ENCODE measurements at regions not wholly inside any gene's neighbourhood (a gene's known extent, or its start where the extent isn't known, plus 50 kb on each side); places are given as distances from the start of the nearest gene placed in this dataset.

DNA sequence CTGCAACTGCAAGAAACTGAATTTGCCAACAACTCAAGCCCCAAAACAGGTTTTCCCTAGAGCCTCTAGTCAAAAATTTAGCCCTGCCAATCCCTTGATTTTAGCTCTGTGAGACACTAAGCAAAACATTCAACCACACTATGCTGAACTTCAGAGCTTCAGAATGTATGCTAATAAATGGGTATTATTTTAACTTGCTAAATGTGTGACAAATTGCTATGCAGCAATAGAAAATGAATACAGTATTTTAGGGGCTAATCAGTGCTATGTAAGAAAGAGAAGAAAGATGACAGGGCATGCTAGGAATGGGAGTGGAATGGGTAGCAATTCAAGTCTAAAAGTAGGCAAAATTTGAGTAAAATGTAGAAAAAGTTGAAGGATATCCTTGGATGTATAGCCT, 223.9 kb upstream of the NOL4 start:
- Histone ChIP-seq H3K4me3 (ENCODE audit: low read length in 2 of 2) (no peak overlapping the region), H3K4me1 (ENCODE audit: control insufficient read depth in 2 of 2, insufficient read depth in 1 of 2, low read depth in 1 of 2, low read length in 2 of 2) (no peaks in the 10 kb centered on the region), H3K4me2 (ENCODE audit: insufficient read depth, low read length, poor library complexity, severe bottlenecking) (no peak overlapping the region), H2AFZ (ENCODE audit: low read length) (no peak overlapping the region), H2BK12ac (ENCODE audit: low read length) (no peak overlapping the region), H3K9me3 (replicated peaks in 1 of 2; ENCODE audit: control insufficient read depth in 2 of 2, insufficient read depth in 1 of 2, low read depth in 1 of 2, low read length in 2 of 2) (no peaks in the 10 kb centered on the region), H3K18ac (ENCODE audit: low read length) (no peak overlapping the region), H3K4ac (ENCODE audit: low read length) (no peak overlapping the region), H3K79me1 (ENCODE audit: low read depth, low read length) (no peaks in the 10 kb centered on the region), H2BK120ac (ENCODE audit: low read depth, low read length) (no peak overlapping the region), H4K8ac (ENCODE audit: low read depth, low read length) (no peak overlapping the region), H3K27me3 (ENCODE audit: control insufficient read depth in 3 of 3, insufficient read depth in 3 of 3, low read depth in 1 of 3, low read length in 3 of 3) (no peaks in the 10 kb centered on the region), H3K14ac (ENCODE audit: low read length) (no peak overlapping the region), H4K91ac (ENCODE audit: low read depth, low read length, poor library complexity) (no peak overlapping the region), H3K27ac (replicated peaks; ENCODE audit: low read length) (no peak overlapping the region), H2BK15ac (ENCODE audit: low read length) (no peak overlapping the region), H3K9ac (ENCODE audit: low read depth, low read length, poor library complexity) (no peak overlapping the region), H2BK5ac (ENCODE audit: low read length) (no peak overlapping the region), H3K36me3 (replicated peaks in 1 of 2; ENCODE audit: control insufficient read depth in 2 of 2, insufficient read depth in 2 of 2, low read length in 2 of 2) (no peaks in the 10 kb centered on the region), H3K23ac (ENCODE audit: low read depth, low read length, poor library complexity) (no peak overlapping the region), H2AK5ac (ENCODE audit: low read depth, low read length) (no peak overlapping the region)
- DNase-seq (ENCODE audit: low spot score): no peak

DNA sequence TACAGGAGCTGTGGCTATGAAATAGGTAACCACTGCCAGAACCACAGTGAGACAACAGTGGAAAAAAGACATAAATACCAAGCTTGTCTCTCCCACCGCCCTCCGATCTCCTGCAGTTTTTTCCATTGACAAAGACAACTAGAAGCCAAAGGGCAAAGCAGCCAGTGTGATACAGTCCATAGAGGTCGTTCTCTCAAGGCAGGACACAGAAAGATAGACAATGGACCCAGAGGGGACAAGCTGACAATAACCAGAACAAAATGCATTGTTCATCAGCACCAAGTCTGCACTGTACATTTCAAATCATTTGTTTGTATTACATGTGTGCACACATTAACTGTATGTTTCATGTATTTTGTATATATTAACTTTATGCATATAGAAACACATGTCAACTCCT, 233.0 kb upstream of the NOL4 start:
- Histone ChIP-seq H3K4me1 (ENCODE audit: control insufficient read depth in 2 of 2, insufficient read depth in 1 of 2, low read depth in 1 of 2, low read length in 2 of 2) (peaks cover 0 to 2% of the 10 kb centered on the region in 2 donors), H2BK120ac (ENCODE audit: low read depth, low read length) (no peak overlapping the region), H3K18ac (ENCODE audit: low read length) (no peak overlapping the region), H3K4me2 (ENCODE audit: insufficient read depth, low read length, poor library complexity, severe bottlenecking) (no peak overlapping the region), H2BK12ac (ENCODE audit: low read length) (no peak overlapping the region), H3K23ac (ENCODE audit: low read depth, low read length, poor library complexity) (no peak overlapping the region), H3K14ac (ENCODE audit: low read length) (no peak overlapping the region), H3K4ac (ENCODE audit: low read length) (no peak overlapping the region), H3K79me1 (ENCODE audit: low read depth, low read length) (no peaks in the 10 kb centered on the region), H2BK5ac (ENCODE audit: low read length) (no peak overlapping the region), H2AK5ac (ENCODE audit: low read depth, low read length) (no peak overlapping the region), H3K4me3 (ENCODE audit: low read length in 2 of 2) (peak overlapping the region in 1 of 2 donors; percentile 33), H4K91ac (ENCODE audit: low read depth, low read length, poor library complexity) (no peak overlapping the region), H3K27ac (replicated peaks; ENCODE audit: low read length) (no peak overlapping the region), H3K27me3 (ENCODE audit: control insufficient read depth in 3 of 3, insufficient read depth in 3 of 3, low read depth in 1 of 3, low read length in 3 of 3) (no peaks in the 10 kb centered on the region), H3K36me3 (replicated peaks in 1 of 2; ENCODE audit: control insufficient read depth in 2 of 2, insufficient read depth in 2 of 2, low read length in 2 of 2) (no peaks in the 10 kb centered on the region), H4K8ac (ENCODE audit: low read depth, low read length) (no peak overlapping the region), H3K9me3 (replicated peaks in 1 of 2; ENCODE audit: control insufficient read depth in 2 of 2, insufficient read depth in 1 of 2, low read depth in 1 of 2, low read length in 2 of 2) (no peaks in the 10 kb centered on the region), H2BK15ac (ENCODE audit: low read length) (no peak overlapping the region), H2AFZ (ENCODE audit: low read length) (no peak overlapping the region), H3K9ac (ENCODE audit: low read depth, low read length, poor library complexity) (no peak overlapping the region)
- no CpG with 5 or more reads among the region's 3 CpGs for WGBS, 2 donors (ENCODE audit: extremely low coverage in 2 of 2, insufficient read length in 2 of 2, insufficient replicate concordance in 1 of 2)
- DNase-seq (ENCODE audit: low spot score): no peak

DNA sequence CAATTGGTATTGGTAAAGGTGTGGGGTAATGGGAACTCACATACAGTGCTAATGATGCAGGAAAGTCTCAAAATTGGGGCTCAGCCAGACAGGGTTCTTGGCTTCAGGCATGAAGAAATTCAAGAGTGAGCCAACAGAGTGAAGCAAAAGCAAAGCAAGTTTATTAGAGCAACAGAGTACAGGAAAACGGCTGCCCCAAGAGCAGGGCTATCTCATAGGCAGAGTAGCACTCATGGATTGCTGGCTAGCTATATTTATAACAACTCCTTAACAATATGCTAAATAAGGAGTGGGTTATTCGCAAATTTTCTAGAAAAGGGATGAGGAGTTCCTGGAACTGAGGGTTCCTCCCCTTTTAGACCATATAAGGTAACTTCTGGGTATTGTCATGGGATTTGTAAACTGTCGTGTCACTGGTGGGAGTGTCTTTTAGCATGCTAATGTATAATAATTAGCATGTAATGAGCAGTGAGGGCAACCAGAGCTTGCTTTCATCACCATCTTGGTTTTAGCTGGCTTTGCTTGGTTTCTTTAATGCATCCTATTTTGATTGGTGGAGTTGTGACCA, 233.8 kb upstream of the NOL4 start:
- no peak overlapping the region for H3K4ac ChIP-seq (ENCODE audit: low read length)

DNA sequence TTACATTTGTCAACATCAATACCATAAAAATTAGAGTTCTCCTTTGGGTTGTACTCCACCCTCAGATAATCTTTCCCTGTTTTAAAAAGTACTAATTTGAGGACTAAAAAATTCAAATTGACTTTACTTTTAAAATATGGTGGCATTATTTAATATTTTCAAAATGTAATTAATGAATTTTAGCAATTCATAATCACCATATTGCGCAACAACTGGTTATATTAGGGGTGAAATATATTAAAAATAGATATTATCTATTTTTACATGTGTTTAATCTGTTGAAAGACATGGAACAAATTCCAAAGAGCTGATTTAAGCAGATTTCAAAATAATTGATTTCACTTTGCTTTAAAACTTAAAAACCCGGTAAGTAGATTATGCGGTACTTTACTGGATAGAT, 236.6 kb upstream of the NOL4 start:
- H3K9ac ChIP-seq (ENCODE audit: low read depth, low read length, poor library complexity): no peak overlapping the region
- H3K4me1 ChIP-seq (ENCODE audit: control insufficient read depth in 2 of 2, insufficient read depth in 1 of 2, low read depth in 1 of 2, low read length in 2 of 2): peaks cover 0 to 2% of the 10 kb centered on the region in 2 donors
- no peak overlapping the region for H4K91ac ChIP-seq (ENCODE audit: low read depth, low read length, poor library complexity)
- no peak overlapping the region for H2BK12ac ChIP-seq (ENCODE audit: low read length)
- no peak overlapping the region for H3K18ac ChIP-seq (ENCODE audit: low read length)
- no peak overlapping the region for H4K8ac ChIP-seq (ENCODE audit: low read depth, low read length)
- no peaks in the 10 kb centered on the region for H3K27me3 ChIP-seq (ENCODE audit: control insufficient read depth in 3 of 3, insufficient read depth in 3 of 3, low read depth in 1 of 3, low read length in 3 of 3)
- H3K4ac ChIP-seq (ENCODE audit: low read length): no peak overlapping the region
- no peak for DNase-seq (ENCODE audit: low spot score)
- no peak overlapping the region for H3K27ac ChIP-seq (replicated peaks; ENCODE audit: low read length)
- no peaks in the 10 kb centered on the region for H3K79me1 ChIP-seq (ENCODE audit: low read depth, low read length)
- no peak overlapping the region for H3K23ac ChIP-seq (ENCODE audit: low read depth, low read length, poor library complexity)
- no peak overlapping the region for H2BK5ac ChIP-seq (ENCODE audit: low read length)
- H2BK15ac ChIP-seq (ENCODE audit: low read length): no peak overlapping the region
- H2AK5ac ChIP-seq (ENCODE audit: low read depth, low read length): no peak overlapping the region
- H3K4me2 ChIP-seq (ENCODE audit: insufficient read depth, low read length, poor library complexity, severe bottlenecking): no peak overlapping the region
- H3K9me3 ChIP-seq (replicated peaks in 1 of 2; ENCODE audit: control insufficient read depth in 2 of 2, insufficient read depth in 1 of 2, low read depth in 1 of 2, low read length in 2 of 2): no peaks in the 10 kb centered on the region
- WGBS, 2 donors (ENCODE audit: extremely low coverage in 2 of 2, insufficient read length in 2 of 2, insufficient replicate concordance in 1 of 2): no CpG with 5 or more reads among the region's 3 CpGs
- no peak overlapping the region for H2BK120ac ChIP-seq (ENCODE audit: low read depth, low read length)
- H3K4me3 ChIP-seq (ENCODE audit: low read length in 2 of 2): no peak overlapping the region
- no peak overlapping the region for H3K14ac ChIP-seq (ENCODE audit: low read length)
- H3K36me3 ChIP-seq (replicated peaks in 1 of 2; ENCODE audit: control insufficient read depth in 2 of 2, insufficient read depth in 2 of 2, low read length in 2 of 2): no peaks in the 10 kb centered on the region
- no peak overlapping the region for H2AFZ ChIP-seq (ENCODE audit: low read length)

More for the DNA sequence above, 233.8 kb upstream of the NOL4 start:
- no peak overlapping the region for H4K91ac ChIP-seq (ENCODE audit: low read depth, low read length, poor library complexity)
- H3K4me2 ChIP-seq (ENCODE audit: insufficient read depth, low read length, poor library complexity, severe bottlenecking): no peak overlapping the region
- no peak overlapping the region for H3K14ac ChIP-seq (ENCODE audit: low read length)
- H4K8ac ChIP-seq (ENCODE audit: low read depth, low read length): no peak overlapping the region
- H3K27me3 ChIP-seq (ENCODE audit: control insufficient read depth in 3 of 3, insufficient read depth in 3 of 3, low read depth in 1 of 3, low read length in 3 of 3): no peaks in the 10 kb centered on the region
- DNase-seq (ENCODE audit: low spot score): no peak
- no peaks in the 10 kb centered on the region for H3K79me1 ChIP-seq (ENCODE audit: low read depth, low read length)
- no peak overlapping the region for H2BK5ac ChIP-seq (ENCODE audit: low read length)
- no peak overlapping the region for H3K9ac ChIP-seq (ENCODE audit: low read depth, low read length, poor library complexity)
- H3K9me3 ChIP-seq (replicated peaks in 1 of 2; ENCODE audit: control insufficient read depth in 2 of 2, insufficient read depth in 1 of 2, low read depth in 1 of 2, low read length in 2 of 2): no peaks in the 10 kb centered on the region
- no peak overlapping the region for H2AFZ ChIP-seq (ENCODE audit: low read length)
- no peak overlapping the region for H3K4me3 ChIP-seq (ENCODE audit: low read length in 2 of 2)
- no peak overlapping the region for H2BK15ac ChIP-seq (ENCODE audit: low read length)
- H3K18ac ChIP-seq (ENCODE audit: low read length): no peak overlapping the region
- no peak overlapping the region for H2BK120ac ChIP-seq (ENCODE audit: low read depth, low read length)
- no peak overlapping the region for H3K23ac ChIP-seq (ENCODE audit: low read depth, low read length, poor library complexity)
- H2AK5ac ChIP-seq (ENCODE audit: low read depth, low read length): no peak overlapping the region
- no peaks in the 10 kb centered on the region for H3K36me3 ChIP-seq (replicated peaks in 1 of 2; ENCODE audit: control insufficient read depth in 2 of 2, insufficient read depth in 2 of 2, low read length in 2 of 2)
- H3K4me1 ChIP-seq (ENCODE audit: control insufficient read depth in 2 of 2, insufficient read depth in 1 of 2, low read depth in 1 of 2, low read length in 2 of 2): peaks cover 0 to 2% of the 10 kb centered on the region in 2 donors
- H2BK12ac ChIP-seq (ENCODE audit: low read length): no peak overlapping the region
- WGBS, 2 donors (ENCODE audit: extremely low coverage in 2 of 2, insufficient read length in 2 of 2, insufficient replicate concordance in 1 of 2): no CpG with 5 or more reads among the region's 3 CpGs
- no peak overlapping the region for H3K27ac ChIP-seq (replicated peaks; ENCODE audit: low read length)

Measured in neuronal stem cell (in vitro differentiated cells).